Thyroid gland (tissue), 4 donors: ENCODE measurements at regions not wholly inside any gene's neighbourhood (a gene's known extent, or its start where the extent isn't known, plus 50 kb on each side); places are given as distances from the start of the nearest gene placed in this dataset.

Source experiments
- DNase-seq, 2 donors: peaks; one replicate each; pipeline ENCODE4 v3.0.0-alpha.2; 2019
- H3K27ac ChIP-seq, 3 donors: fragments of 200-600 bp; sonication (generic); 1 replicate in 2 of 3; 2 replicates in 1 of 3; pipeline ENCODE4 v1.5.1; 2016 to 2019; ENCODE audit warnings: mild to moderate bottlenecking in 1 of 3, moderate library complexity in 1 of 3
- H3K27me3 ChIP-seq: fragments of 200-600 bp; sonication (generic); one replicate; pipeline ENCODE4 v1.5.1; 2019
- H3K36me3 ChIP-seq, 2 donors: fragments of 200-600 bp; sonication (generic); one replicate each; pipeline ENCODE4 v1.5.1; 2016 to 2019
- H3K4me1 ChIP-seq, 2 donors: fragments of 200-600 bp; sonication (generic); one replicate each; pipeline ENCODE4 v1.5.1; 2017 to 2019
- H3K4me3 ChIP-seq, 3 donors: fragments of 200-600 bp; sonication (generic); replicated peaks in 1 of 3; 1 replicate in 2 of 3; 2 replicates in 1 of 3; pipeline ENCODE4 v1.5.1; 2016; ENCODE audit warnings: mild to moderate bottlenecking in 1 of 3
- H3K9me3 ChIP-seq: fragments of 200-600 bp; sonication (generic); one replicate; pipeline ENCODE4 v1.5.1; 2017
- POLR2A ChIP-seq, 2 donors: fragments of 450-650 bp; IDR thresholded peaks; one replicate each; pipeline ENCODE4 v1.6.1; 2017; ENCODE audit warnings: antibody characterized with exemption in 2 of 2, mild to moderate bottlenecking in 2 of 2, moderate library complexity in 1 of 2
- WGBS, 2 donors: methylation state at CpG; one replicate each; pipeline ENCODE4 v1.1.5; 2017; 5-methylcytosine and 5-hydroxymethylcytosine counted together
- intact Hi-C: fragments of 100-400 bp; cut with DNase I; formaldehyde crosslinking; loops from one replicate; pipeline ENCODE4 v1.15.1; 2023
- TF ChIP-seq, protein P1 (sequence below), 6 experiments: fragments of 200-600 bp in 3 of 6; fragments of 450-650 bp in 3 of 6; sonication (generic) in 3 of 6; IDR thresholded peaks; one replicate each; pipeline ENCODE4 v1.5.1; 2016 to 2019; ENCODE audit warnings: antibody characterized with exemption in 6 of 6, mild to moderate bottlenecking in 2 of 6, inconsistent platforms in 1 of 6, moderate library complexity in 1 of 6

- H3K4me3 ChIP-seq = no peak overlapping the region
- WGBS, 2 donors = 89 to 90% methylated on average over 3 of the region's 3 CpGs
- intact Hi-C loops = no loop called here
- DNase-seq = no peak
- H3K27me3 ChIP-seq = no peaks in the 10 kb centered on the region
- H3K4me1 ChIP-seq = no peaks in the 10 kb centered on the region
- H3K36me3 ChIP-seq = no peaks in the 10 kb centered on the region
- H3K9me3 ChIP-seq = no peaks in the 10 kb centered on the region
- TF ChIP-seq POLR2A (IDR thresholded peaks at IDR 0.05) = no peak
- TF ChIP-seq, protein P1, sequence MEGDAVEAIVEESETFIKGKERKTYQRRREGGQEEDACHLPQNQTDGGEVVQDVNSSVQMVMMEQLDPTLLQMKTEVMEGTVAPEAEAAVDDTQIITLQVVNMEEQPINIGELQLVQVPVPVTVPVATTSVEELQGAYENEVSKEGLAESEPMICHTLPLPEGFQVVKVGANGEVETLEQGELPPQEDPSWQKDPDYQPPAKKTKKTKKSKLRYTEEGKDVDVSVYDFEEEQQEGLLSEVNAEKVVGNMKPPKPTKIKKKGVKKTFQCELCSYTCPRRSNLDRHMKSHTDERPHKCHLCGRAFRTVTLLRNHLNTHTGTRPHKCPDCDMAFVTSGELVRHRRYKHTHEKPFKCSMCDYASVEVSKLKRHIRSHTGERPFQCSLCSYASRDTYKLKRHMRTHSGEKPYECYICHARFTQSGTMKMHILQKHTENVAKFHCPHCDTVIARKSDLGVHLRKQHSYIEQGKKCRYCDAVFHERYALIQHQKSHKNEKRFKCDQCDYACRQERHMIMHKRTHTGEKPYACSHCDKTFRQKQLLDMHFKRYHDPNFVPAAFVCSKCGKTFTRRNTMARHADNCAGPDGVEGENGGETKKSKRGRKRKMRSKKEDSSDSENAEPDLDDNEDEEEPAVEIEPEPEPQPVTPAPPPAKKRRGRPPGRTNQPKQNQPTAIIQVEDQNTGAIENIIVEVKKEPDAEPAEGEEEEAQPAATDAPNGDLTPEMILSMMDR (IDR thresholded peaks at IDR 0.05) = no peak
- no peak overlapping the region for H3K27ac ChIP-seq
Observed at GRCh38 chr15:95417761-95418160, 912.7 kb upstream of the NR2F2 start.

- no peak for DNase-seq
- Histone ChIP-seq H3K36me3 (no peaks in the 10 kb centered on the region), H3K27me3 (no peaks in the 10 kb centered on the region), H3K4me1 (no peaks in the 10 kb centered on the region), H3K27ac (no peak overlapping the region), H3K4me3 (no peak overlapping the region), H3K9me3 (no peaks in the 10 kb centered on the region)
- intact Hi-C loops = no loop called here
- TF ChIP-seq POLR2A (IDR thresholded peaks at IDR 0.05) = no peak
- TF ChIP-seq, protein P1 (IDR thresholded peaks at IDR 0.05) = no peak
- WGBS, 2 donors = 62 to 67% methylated on average over 3 of the region's 3 CpGs
Observed at GRCh38 chr15:95422255-95422654, 908.2 kb upstream of the NR2F2 start.

GRCh38 chr15:95425859-95426258 is 904.6 kb upstream of the NR2F2 start:
- no peak overlapping the region for H3K4me3 ChIP-seq
- 93 to 98% methylated on average over 1 of the region's 1 CpG for WGBS, 2 donors

DNA sequence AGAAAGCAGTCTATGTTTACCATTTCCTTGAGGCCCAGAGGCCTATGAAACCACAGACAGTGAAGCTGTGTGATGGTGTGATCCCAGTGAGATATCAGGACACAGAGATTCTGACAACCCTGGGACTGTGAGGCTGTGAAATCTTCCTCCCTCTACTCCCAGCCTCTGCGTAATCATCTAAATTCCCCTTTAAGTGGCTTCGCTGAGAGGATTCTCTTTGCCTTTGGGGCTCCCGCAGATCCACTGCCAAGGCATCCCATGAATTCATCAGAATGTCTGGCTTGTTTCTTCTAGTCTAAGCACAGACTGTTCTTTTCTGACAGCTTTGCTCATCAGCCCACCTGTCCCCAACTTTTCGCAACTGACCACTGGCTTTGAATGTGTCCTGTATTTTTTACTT is 901.2 kb upstream of the NR2F2 start:
- intact Hi-C loops = no loop called here
- no peak for DNase-seq
- H3K27ac ChIP-seq = no peak overlapping the region
- WGBS, 2 donors = 70 to 79% methylated on average over 4 of the region's 4 CpGs
- TF ChIP-seq POLR2A (IDR thresholded peaks at IDR 0.05) = no peak
- TF ChIP-seq, protein P1 (IDR thresholded peaks at IDR 0.05) = no peak
- H3K4me3 ChIP-seq = no peak overlapping the region
- H3K36me3 ChIP-seq = no peaks in the 10 kb centered on the region
- no peaks in the 10 kb centered on the region for H3K27me3 ChIP-seq
- H3K4me1 ChIP-seq = no peaks in the 10 kb centered on the region
- no peaks in the 10 kb centered on the region for H3K9me3 ChIP-seq

More at GRCh38 chr15:95425859-95426258, 904.6 kb upstream of the NR2F2 start:
- Histone ChIP-seq H3K27me3 (no peaks in the 10 kb centered on the region), H3K27ac (no peak overlapping the region), H3K4me1 (no peaks in the 10 kb centered on the region), H3K36me3 (no peaks in the 10 kb centered on the region), H3K9me3 (no peaks in the 10 kb centered on the region)
- no peak for DNase-seq
- intact Hi-C loops = no loop called here
- TF ChIP-seq, protein P1 (IDR thresholded peaks at IDR 0.05) = no peak

- H3K27ac ChIP-seq = no peak overlapping the region
- no peak for DNase-seq
- no peaks in the 10 kb centered on the region for H3K27me3 ChIP-seq
Observed at GRCh38 chr15:95431518-95431917, 899.0 kb upstream of the NR2F2 start.

More at GRCh38 chr15:95431518-95431917, 899.0 kb upstream of the NR2F2 start:
- no peak overlapping the region for H3K4me3 ChIP-seq
- H3K4me1 ChIP-seq = no peaks in the 10 kb centered on the region
- TF ChIP-seq, protein P1 (IDR thresholded peaks at IDR 0.05) = no peak
- no peak for TF ChIP-seq POLR2A (IDR thresholded peaks at IDR 0.05)
- H3K9me3 ChIP-seq = no peaks in the 10 kb centered on the region
- WGBS, 2 donors = 86 to 91% methylated on average over 1 of the region's 1 CpG
- no peaks in the 10 kb centered on the region for H3K36me3 ChIP-seq
- intact Hi-C loops = no loop called here
